Retinal pigment epithelial cell (primary cell): ENCODE measurements at regions not wholly inside any gene's neighbourhood (a gene's known extent, or its start where the extent isn't known, plus 50 kb on each side); places are given as distances from the start of the nearest gene placed in this dataset.

ENCODE experiments used
- DNase-seq: peaks from one replicate; pipeline ENCODE4 v3.0.0-alpha.2; 2010; ENCODE audit warnings: low read depth
- H3K4me3 ChIP-seq: 2 replicates; pipeline ENCODE4 v1.5.1; 2011; ENCODE audit warnings: mild to moderate bottlenecking, low read length, control low read depth, moderate library complexity
- TF ChIP-seq, protein P1 (sequence below): conservative IDR thresholded peaks from 2 replicates; pipeline ENCODE4 v1.5.1; 2011; ENCODE audit warnings: low read depth, low read length, control low read depth, inconsistent platforms

DNA sequence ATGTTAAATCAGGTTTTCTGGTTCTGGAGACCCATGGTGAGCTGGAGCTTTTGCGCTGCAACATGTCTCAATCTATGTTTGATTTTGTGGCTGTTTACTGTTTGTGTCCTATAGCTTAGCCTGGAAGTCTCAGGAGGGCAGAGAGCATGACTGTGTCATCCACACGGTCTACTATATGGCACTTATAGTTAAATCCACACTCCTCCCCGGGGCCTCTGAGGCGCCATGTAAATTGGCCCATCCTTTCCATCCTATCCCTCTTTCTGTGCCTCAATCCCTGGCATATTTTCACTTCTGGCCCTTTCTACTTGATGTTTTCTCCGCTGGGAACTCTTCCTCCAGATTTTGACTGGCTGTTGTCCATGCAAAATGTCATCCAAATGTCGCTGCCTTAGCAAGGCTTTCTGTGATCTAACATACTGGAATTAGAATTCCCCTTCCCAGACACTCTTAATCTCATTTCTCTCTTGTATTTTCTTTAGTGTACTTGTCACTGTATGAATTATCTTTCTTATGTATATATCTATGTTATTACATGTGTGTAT lies 560.8 kb upstream of the RGMA start:
- DNase-seq = no peak
- H3K4me3 ChIP-seq = no peak overlapping the region
- TF ChIP-seq, protein P1, sequence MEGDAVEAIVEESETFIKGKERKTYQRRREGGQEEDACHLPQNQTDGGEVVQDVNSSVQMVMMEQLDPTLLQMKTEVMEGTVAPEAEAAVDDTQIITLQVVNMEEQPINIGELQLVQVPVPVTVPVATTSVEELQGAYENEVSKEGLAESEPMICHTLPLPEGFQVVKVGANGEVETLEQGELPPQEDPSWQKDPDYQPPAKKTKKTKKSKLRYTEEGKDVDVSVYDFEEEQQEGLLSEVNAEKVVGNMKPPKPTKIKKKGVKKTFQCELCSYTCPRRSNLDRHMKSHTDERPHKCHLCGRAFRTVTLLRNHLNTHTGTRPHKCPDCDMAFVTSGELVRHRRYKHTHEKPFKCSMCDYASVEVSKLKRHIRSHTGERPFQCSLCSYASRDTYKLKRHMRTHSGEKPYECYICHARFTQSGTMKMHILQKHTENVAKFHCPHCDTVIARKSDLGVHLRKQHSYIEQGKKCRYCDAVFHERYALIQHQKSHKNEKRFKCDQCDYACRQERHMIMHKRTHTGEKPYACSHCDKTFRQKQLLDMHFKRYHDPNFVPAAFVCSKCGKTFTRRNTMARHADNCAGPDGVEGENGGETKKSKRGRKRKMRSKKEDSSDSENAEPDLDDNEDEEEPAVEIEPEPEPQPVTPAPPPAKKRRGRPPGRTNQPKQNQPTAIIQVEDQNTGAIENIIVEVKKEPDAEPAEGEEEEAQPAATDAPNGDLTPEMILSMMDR = no peak

DNA sequence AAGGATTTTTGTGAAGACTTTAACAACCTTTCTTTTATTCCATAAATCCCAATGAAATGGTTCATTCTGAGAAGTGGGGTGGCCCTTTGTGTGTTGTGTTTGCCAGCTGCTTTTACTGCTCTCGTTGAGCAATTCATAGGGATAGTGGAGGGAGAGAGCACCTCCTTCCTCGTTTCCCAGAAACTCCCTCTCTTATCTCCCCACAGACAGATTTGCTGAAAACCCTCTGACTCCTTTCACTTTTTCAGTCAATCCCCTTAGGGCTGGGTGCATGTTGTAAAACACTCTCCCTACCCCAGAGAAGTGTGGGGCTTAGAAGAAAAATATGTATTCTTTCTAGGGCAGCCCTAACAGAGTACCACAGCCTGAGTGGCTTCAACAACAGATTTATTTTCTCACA lies 557.2 kb upstream of the RGMA start:
- DNase-seq = no peak
- no peak overlapping the region for H3K4me3 ChIP-seq
- TF ChIP-seq, protein P1 = no peak

DNA sequence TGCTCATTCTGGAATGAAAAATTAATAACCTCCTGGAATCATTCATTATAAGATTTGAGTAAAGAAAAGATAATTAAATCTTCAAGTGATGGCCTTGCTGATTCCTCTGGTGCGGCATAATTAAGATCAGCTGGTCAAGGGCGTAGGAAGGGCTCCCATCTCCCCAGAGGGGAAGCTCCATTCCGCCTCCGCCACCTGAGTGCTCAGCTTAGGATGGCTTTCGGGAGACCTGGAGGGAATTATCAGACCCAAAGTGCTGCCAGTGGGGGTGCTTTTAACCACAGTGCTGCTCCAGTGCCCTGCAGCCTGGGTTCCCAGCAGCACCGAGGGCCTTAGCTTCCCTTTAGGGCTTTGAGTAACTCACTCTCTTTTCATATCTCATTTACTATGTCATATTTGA lies 556.6 kb upstream of the RGMA start:
- H3K4me3 ChIP-seq = no peak overlapping the region
- no peak for DNase-seq
- TF ChIP-seq, protein P1 = no peak

DNA sequence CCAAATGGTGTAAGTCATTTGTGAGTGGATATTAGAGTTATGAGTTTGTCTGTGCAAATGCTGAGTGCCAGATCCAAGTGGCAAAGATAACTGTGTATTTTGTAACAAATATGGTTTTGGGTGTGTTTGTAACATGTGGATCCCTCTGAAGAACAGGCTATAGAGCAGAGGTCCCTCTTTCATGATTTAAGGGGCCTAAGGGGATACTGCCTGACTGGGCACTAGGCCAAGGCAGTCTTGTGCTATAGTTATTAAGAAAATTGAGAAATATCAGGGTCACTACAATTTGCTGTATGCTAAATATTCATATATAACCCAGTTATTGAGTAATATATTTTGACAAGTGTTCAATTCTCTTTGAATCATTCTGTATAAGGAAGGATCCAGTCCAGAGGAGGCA lies 555.6 kb upstream of the RGMA start:
- DNase-seq = no peak
- H3K4me3 ChIP-seq = no peak overlapping the region
- TF ChIP-seq, protein P1 = no peak

DNA sequence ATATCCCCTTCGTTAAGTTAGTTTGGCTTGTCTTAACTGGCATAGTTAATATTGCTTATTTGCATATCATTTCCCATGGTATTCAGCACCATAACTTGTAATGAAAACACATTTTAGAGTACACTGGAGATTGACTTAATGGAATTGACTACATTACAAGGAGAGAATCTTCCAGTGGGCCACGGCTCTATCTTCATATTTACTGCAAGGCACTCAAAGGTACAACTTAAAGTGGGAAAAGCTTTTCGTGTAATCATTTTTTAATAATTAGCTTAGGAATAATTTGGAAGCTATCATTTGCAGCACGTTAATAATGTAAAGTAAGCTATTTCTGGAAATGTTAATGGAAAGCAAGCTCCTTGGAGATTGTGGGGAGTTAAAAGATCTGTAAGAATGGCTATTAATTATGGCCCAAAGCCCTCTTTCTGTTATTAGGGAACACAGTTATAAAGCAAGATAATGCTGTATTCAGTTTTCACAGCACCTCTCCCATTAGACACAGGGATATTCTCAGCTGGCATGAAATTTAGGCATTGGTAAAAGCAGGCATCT lies 551.5 kb upstream of the RGMA start:
- no peak overlapping the region for H3K4me3 ChIP-seq
- TF ChIP-seq, protein P1 = no peak
- DNase-seq = no peak

DNA sequence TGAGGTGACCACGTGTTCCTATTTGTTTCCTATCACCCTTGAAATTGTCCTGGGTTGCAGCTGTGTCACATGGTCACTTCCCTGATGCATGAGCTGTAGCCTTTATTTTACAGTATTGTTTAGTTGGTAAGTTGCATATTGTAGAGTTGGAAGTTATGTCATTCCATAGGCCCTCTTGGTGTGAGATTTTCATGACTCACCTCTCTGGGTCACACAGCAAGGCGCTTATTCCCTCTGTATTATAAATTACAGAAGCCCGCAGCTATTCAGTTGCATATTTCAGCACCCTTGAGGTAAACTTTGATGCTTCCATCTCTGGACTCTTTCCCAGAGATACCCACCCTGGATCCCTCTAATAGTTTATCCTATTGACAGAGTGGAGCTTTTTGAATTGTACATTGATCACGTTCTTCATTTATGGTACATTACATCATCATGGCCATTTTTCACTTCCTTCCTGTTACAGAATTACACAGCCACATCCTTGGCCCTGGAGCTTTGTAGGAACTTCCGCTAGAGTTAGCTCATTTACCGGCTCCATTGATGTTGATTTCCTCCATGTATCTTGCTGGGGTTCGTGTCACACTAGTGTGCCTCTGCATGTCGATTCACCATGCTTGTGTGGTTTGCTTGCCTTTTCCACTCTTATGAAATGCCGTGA lies 543.1 kb upstream of the RGMA start:
- TF ChIP-seq, protein P1 = no peak
- DNase-seq = no peak
- no peak overlapping the region for H3K4me3 ChIP-seq

DNA sequence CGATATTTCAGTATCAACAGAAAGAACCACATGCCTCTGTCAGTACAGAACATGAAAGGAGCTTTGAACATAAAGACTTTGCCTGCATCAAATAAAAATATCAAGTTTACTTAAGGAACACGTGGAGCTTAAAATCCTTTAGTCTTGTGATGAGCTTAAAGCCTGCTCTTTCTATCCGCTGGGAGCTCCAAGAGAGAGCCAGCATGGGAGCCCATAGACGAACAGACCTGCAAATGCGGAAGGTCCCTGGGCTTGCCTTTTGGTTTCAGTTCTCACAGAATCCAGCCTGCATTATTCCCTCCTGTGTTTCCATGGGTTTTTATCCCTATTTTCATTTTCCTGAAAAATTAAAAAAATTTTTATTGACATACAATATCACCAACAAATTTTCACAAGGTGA lies 530.6 kb upstream of the RGMA start:
- no peak for DNase-seq
- TF ChIP-seq, protein P1 = no peak
- no peak overlapping the region for H3K4me3 ChIP-seq
